Fibroblast of mammary gland (primary cell): ENCODE measurements at regions not wholly inside any gene's neighbourhood (a gene's known extent, or its start where the extent isn't known, plus 50 kb on each side); places are given as distances from the start of the nearest gene placed in this dataset.
"Not testable (repeated sequence)": the region's sequence is repeated elsewhere in the genome, so short reads cannot be mapped to it uniquely, and the experiment has no call there.

ENCODE experiments used
- DNase-seq: peaks from one replicate; pipeline ENCODE4 v3.0.0-alpha.2; 2010; ENCODE audit warnings: low read depth
- H3K4me3 ChIP-seq: 2 replicates; pipeline ENCODE4 v1.5.1; 2011; ENCODE audit warnings: low read depth, mild to moderate bottlenecking, low read length, moderate library complexity; ENCODE audit not compliant: control insufficient read depth
- TF ChIP-seq, protein P1 (sequence below): conservative IDR thresholded peaks from 2 replicates; pipeline ENCODE4 v1.5.1; 2011; ENCODE audit warnings: low read depth, low read length, inconsistent platforms; ENCODE audit not compliant: control insufficient read depth, insufficient read depth

DNA sequence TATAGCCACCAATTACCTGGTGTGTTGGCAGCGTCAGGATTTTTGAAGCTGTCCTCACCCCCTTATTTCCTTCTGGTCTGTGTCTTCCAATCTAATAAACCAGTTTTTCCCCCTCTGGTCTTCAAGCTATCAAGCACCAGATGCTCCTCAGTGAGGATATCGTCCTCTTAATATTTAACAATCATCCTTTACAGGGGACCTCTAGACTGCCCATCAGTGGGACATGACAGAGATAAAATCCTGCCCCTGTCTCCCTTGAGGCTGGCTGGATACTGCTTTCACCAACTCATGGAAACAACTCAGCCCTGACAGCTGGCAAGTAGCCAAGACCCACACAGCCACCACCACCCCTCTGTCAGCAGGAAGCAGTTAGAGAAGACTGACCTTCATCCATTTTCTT is 421.0 kb upstream of the API5 start:
- TF ChIP-seq, protein P1, sequence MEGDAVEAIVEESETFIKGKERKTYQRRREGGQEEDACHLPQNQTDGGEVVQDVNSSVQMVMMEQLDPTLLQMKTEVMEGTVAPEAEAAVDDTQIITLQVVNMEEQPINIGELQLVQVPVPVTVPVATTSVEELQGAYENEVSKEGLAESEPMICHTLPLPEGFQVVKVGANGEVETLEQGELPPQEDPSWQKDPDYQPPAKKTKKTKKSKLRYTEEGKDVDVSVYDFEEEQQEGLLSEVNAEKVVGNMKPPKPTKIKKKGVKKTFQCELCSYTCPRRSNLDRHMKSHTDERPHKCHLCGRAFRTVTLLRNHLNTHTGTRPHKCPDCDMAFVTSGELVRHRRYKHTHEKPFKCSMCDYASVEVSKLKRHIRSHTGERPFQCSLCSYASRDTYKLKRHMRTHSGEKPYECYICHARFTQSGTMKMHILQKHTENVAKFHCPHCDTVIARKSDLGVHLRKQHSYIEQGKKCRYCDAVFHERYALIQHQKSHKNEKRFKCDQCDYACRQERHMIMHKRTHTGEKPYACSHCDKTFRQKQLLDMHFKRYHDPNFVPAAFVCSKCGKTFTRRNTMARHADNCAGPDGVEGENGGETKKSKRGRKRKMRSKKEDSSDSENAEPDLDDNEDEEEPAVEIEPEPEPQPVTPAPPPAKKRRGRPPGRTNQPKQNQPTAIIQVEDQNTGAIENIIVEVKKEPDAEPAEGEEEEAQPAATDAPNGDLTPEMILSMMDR, result no peak
- DNase-seq, result no peak
- no peak overlapping the region for H3K4me3 ChIP-seq

DNA sequence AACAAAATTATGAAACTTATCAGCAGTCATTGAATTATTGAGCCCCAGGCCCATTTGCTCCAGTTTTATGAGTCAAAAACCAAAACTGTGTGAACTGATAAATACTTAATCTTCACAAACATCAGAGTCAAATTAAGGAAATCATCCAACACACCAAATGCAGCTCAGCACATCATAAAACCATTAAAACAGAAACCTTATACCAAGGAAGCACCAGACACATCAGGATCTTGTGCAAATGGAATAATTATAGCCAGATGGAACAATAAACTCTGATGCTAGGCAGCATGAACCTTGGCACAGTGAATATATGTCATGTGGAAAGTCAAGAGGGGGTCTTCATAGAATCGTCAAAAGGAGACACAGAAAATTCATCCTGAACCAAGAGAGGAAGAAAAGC is 410.7 kb upstream of the API5 start:
- H3K4me3 ChIP-seq, result no peak overlapping the region
- TF ChIP-seq, protein P1, result no peak
- DNase-seq, result no peak

DNA sequence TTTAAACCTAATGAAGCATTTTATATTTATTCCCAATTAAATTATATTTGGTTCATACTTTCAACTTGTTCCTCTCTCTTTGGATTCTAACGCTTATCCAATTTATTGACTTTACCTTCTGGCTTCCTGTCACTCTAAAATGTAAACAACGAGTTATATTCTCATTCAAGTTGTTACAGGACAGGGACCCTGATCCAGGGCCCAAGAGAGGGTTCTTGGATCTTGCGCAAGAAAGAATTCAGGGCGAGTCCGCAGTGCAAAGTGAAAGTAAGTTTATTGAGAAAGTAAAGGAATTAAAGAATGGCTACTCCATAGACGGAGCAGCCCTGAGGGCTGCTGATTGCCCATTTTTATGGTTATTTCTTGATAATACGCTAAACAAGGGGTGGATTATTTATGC is 405.6 kb upstream of the API5 start:
- DNase-seq, result no peak
- TF ChIP-seq, protein P1, result no peak
- no peak overlapping the region for H3K4me3 ChIP-seq

DNA sequence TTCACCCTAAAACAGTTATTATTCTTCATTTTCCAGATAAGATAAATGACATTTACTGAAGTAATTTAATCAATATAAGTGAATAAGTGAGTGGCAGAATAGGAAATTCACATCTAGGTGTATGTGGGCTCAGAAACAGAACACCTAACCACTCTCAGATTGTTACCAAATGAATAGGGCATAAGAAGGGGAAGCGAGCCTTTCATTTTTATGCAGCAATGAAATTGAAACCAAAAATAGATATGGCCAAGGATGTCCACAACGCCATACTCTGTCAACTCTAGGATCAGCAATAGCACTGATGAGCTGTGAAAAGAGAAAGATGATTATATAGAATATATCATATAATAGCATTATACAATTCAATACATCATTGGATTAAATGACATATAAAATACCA is 398.1 kb upstream of the API5 start:
- H3K4me3 ChIP-seq, result no peak overlapping the region
- TF ChIP-seq, protein P1, result no peak
- no peak for DNase-seq

DNA sequence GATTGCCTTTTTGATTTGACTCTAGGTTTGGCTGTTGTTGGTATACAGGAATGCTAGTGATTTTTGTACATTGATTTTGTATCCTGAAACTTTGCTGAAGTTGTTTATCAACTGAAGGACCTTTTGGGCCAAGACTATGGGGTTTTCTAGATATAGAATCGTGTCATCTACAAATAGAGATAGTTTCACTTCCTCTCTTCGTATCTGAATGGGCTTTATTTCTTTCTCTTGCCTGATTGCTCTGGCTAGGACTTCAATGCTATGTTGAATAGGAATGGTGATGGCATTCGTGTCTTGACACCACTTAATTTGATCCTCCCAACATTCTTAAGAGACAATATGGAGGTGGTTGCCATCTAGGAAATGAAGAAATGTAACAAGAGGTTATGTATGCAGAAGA is 388.1 kb upstream of the API5 start:
- H3K4me3 ChIP-seq, result no peak overlapping the region
- DNase-seq, result no peak
- TF ChIP-seq, protein P1, result no peak

DNA sequence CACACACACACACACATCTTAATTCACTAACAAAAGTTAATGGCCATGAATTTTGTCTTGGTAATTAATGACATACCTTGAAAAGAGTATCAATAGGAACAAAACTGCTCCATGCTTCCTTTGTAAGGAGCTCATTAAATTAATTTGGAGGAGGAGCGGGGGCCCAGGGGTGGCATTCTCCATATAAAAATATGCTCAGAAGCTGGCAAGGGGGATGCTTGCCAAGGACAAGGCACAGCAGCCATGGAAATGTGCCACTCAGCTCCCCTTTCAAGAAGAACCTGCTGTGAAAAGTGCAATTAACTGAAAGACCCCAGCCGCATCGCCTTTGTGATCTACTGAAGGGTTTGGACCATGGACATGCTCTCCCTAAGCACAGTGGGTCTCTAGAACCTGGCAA is 385.9 kb upstream of the API5 start:
- DNase-seq, result no peak
- H3K4me3 ChIP-seq, result no peak overlapping the region
- TF ChIP-seq, protein P1, result no peak

DNA sequence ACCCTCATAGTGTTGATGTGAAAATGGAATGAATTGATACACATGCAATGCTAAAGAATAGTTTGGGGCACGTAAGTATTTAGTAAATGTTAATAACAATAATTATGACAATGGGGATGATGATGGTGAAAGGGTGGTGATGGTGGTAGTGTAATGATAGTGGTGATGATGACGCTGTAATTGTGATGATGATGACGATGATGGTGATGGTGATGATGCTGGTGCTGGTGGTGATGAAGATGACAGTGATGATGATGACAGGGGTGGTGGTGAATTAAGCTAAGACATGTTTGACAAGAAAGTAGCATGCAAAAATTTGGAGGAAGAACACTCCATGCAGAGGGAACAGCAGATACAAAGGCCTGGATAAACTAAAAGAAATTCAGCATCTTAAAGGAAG is 364.4 kb upstream of the API5 start:
- DNase-seq, result no peak
- H3K4me3 ChIP-seq, result no peak overlapping the region
- TF ChIP-seq, protein P1, result no peak

DNA sequence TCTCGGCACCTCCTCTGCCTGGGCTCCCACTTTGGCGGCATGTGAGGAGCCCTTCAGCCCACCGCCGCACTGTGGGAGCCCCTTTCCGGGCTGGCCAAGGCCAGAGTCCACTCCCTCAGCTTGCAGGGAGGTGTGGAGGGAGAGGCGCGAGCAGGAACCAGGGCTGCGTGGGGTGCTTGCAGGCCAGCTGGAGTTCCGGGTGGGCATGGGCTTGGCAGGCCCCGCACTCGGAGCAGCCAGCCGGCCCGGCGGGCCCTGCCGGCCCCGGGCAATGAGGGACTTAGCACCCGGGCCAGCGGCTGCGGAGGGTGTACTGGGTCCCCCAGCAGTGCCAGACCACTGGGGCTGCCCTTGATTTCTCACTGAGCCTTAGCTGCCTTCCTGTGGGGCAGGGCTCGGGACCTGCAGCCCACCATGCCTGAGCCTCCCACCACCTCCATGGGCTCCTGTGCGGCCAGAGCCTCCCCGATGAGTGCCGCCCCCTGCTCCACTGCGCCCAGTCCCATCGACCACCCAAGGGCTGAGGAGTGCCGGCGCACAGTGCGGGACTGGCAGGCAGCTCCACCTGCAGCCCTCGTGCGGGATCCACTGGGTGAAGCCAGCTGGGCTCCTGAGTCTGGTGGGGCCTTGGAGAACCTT is 361.9 kb upstream of the API5 start:
- DNase-seq, H3K4me3 ChIP-seq: not testable (repeated sequence)
